ENCODE measurements at regions not wholly inside any gene's neighbourhood (a gene's known extent, or its start where the extent isn't known, plus 50 kb on each side); places are given as distances from the start of the nearest gene placed in this dataset.
A peak's percentile ranks its signal among the peaks of the same experiment; 100 is the strongest.

- no peak for TF ChIP-seq FOXJ3 (CRISPR knock-in tag; IDR thresholded peaks at IDR 0.05)
- TF ChIP-seq MXI1 (IDR thresholded peaks at IDR 0.05; ENCODE audit: low read depth, low read length): no peak
- no peak for TF ChIP-seq EZH2phosphoT487 (IDR thresholded peaks at IDR 0.05; ENCODE audit: borderline replicate concordance, low read depth)
- no peak for TF ChIP-seq SIN3A (IDR thresholded peaks at IDR 0.05; ENCODE audit: borderline replicate concordance, low read depth, low read length)
- no peak for TF ChIP-seq USF1 (IDR thresholded peaks at IDR 0.05; ENCODE audit: borderline replicate concordance, low read depth)
- TF ChIP-seq TCF12 (IDR thresholded peaks at IDR 0.05): peak; percentile 78
- peak in 1 of 2 experiments; percentile 79; a peak in 2 of 4 replicates for TF ChIP-seq EP300 (IDR thresholded peaks at IDR 0.05; ENCODE audit: borderline replicate concordance in 1 of 2, low read depth in 1 of 2, low read length in 1 of 2)
- peak; percentile 42; the same call in 1 of the 2 replicates for TF ChIP-seq TEAD4 (IDR thresholded peaks at IDR 0.05; ENCODE audit: borderline replicate concordance, insufficient read depth)
- 0 out of 2 replicates have a peak, but pooled peaks have one; percentile 38 for TF ChIP-seq MEF2A (IDR thresholded peaks at IDR 0.05; ENCODE audit: borderline replicate concordance, low read depth)
- TF ChIP-seq PBX3 (IDR thresholded peaks at IDR 0.05): peak; percentile 62
- no peak for TF ChIP-seq GATA2 (CRISPR knock-in tag; IDR thresholded peaks at IDR 0.05)
- peak; percentile 58; the same call in 1 of the 2 replicates for TF ChIP-seq ELF1 (IDR thresholded peaks at IDR 0.05)
- no peak for TF ChIP-seq YY1 (IDR thresholded peaks at IDR 0.05; ENCODE audit: low read depth)
- no peak for TF ChIP-seq REST (IDR thresholded peaks at IDR 0.05; ENCODE audit: low read depth, low read length)
- no peak for TF ChIP-seq GABPA (IDR thresholded peaks at IDR 0.05; ENCODE audit: low read depth)
- TF ChIP-seq SMC3 (IDR thresholded peaks at IDR 0.05; ENCODE audit: low read depth, low read length): no peak
Measured at GRCh38 chr18:2411381-2411960, 159.8 kb downstream of the METTL4 start (continued).

GRCh38 chr18:2412281-2412680 lies 159.0 kb downstream of the METTL4 start:
- H3K79me2 ChIP-seq (ENCODE audit: insufficient read depth): no peaks in the 10 kb centered on the region
- H3K9me2 ChIP-seq: no peaks in the 10 kb centered on the region
- H3K4me3 ChIP-seq (ENCODE audit: low read depth in 2 of 2, low read length in 1 of 2): no peak overlapping the region
- H3K36me3 ChIP-seq (replicated peaks in 1 of 2; ENCODE audit: control insufficient read depth in 1 of 2, insufficient read depth in 2 of 2, low read length in 1 of 2): no peaks in the 10 kb centered on the region
- ChIA-PET CTCF (interaction anchor here (0.9 kb wide), 1 partner anchor 9 kb away, joined by 3 read pairs; no protein-coding TSS in a partner anchor), POLR2A (no interaction called here)
- peaks cover 0 to 13% of the 10 kb centered on the region in 2 experiments; a peak in 2 of 4 replicates for H3K4me1 ChIP-seq (ENCODE audit: control insufficient read depth in 1 of 2, insufficient read depth in 2 of 2, low read depth in 1 of 2, low read length in 1 of 2)
- no peak for DNase-seq
- no peak for TF ChIP-seq RCOR1 (IDR thresholded peaks at IDR 0.05; ENCODE audit: low read length)
- TF ChIP-seq RAD21 (IDR thresholded peaks at IDR 0.05; ENCODE audit: low read length): no peak
- no peak for TF ChIP-seq NFIC (IDR thresholded peaks at IDR 0.05; ENCODE audit: borderline replicate concordance)
- no peak for TF ChIP-seq PBX3 (IDR thresholded peaks at IDR 0.05)
- TF ChIP-seq CTCF (IDR thresholded peaks at IDR 0.05): no peak
- WGBS (ENCODE audit: low lambda C conversion rate): 19% methylated on average over 3 of the region's 3 CpGs
- no peaks in the 10 kb centered on the region for H3K27me3 ChIP-seq (ENCODE audit: insufficient read depth)
- no peak overlapping the region for H3K9ac ChIP-seq
- H3K4me2 ChIP-seq: no peak overlapping the region; the same call in 1 of the 2 replicates
- peak overlapping the region in 1 of 2 experiments; percentile 96; a peak in 2 of 4 replicates for H3K27ac ChIP-seq (ENCODE audit: low read depth in 2 of 2, low read length in 1 of 2)
- peaks cover 29% of the 10 kb centered on the region for H3F3A ChIP-seq (replicated peaks; ENCODE audit: insufficient read depth)
- peak overlapping the region; percentile 63 for H2AFZ ChIP-seq (ENCODE audit: low read depth)
- no peaks in the 10 kb centered on the region for H3K9me3 ChIP-seq
- H4K20me1 ChIP-seq (ENCODE audit: insufficient read depth): no peaks in the 10 kb centered on the region

Data from SK-N-SH (cell line).